HCT116 (cell line): ENCODE measurements at regions not wholly inside any gene's neighbourhood (a gene's known extent, or its start where the extent isn't known, plus 50 kb on each side); places are given as distances from the start of the nearest gene placed in this dataset.

ENCODE experiments used
- ATAC-seq: fragments of 200-7000 bp; cut with Tn5 transposase; 2 replicates; pipeline ENCODE4 v1.9.1; 2020; ENCODE audit warnings: mild to moderate bottlenecking, moderate library complexity
- BruUV-seq: library from RNA; stranded (reverse); fragments of 400-500 nt; replicated peaks from 2 replicates; lab custom pipeline; 2021; lab: Mats Ljungman, UMichigan
- CTCF ChIA-PET: fragments of 300-600 bp; sonication (Branson Sonifier 250); formaldehyde crosslinking; loops from one replicate; lab custom pipeline; 2021; ENCODE audit warnings: antibody characterized with exemption; lab: Charles Lee
- POLR2A ChIA-PET: fragments of 300-600, 350-600 bp; sonication (Branson Sonifier 250); formaldehyde crosslinking; loops from one replicate; lab custom pipeline; 2021; ENCODE audit warnings: antibody characterized with exemption; lab: Charles Lee
- RAD21 ChIA-PET, 2 experiments: fragments of 300-600 bp; sonication (Branson Sonifier 250); formaldehyde crosslinking; loops; one replicate each; lab custom pipeline; 2023; ENCODE audit warnings: low total read pairs in 2 of 2; ENCODE audit not compliant: uncharacterized antibody in 2 of 2, unreplicated experiment in 2 of 2, low non-redundant PET in 1 of 2; lab: Charles Lee
- DNase-seq: peaks from one replicate; pipeline ENCODE4 v3.0.0-alpha.2; 2010; ENCODE audit warnings: low read depth, low spot score
- H2AFZ ChIP-seq: fragments of 200-600 bp; shearing (Covaris generic), sonication (generic); 2 replicates; pipeline ENCODE4 v1.6.1; 2017; ENCODE audit warnings: low read depth, mixed run types, mixed read lengths, antibody characterized with exemption, low read length; ENCODE audit not compliant: poor library complexity, severe bottlenecking
- H3K27ac ChIP-seq: 2 replicates; pipeline ENCODE4 v1.5.1; 2012; ENCODE audit warnings: low read depth, low read length
- H3K27me3 ChIP-seq: fragments of 200-600 bp; sonication (generic); 2 replicates; pipeline ENCODE4 v1.6.1; 2016; ENCODE audit warnings: mixed run types, low read length, mixed read lengths; ENCODE audit not compliant: insufficient read depth
- H3K36me3 ChIP-seq, 2 experiments: fragments of 200-500 bp in 1 of 2; fragments of 200-600 bp in 1 of 2; sonication (Bioruptor generic) in 1 of 2; sonication (generic) in 1 of 2; 2 replicates each; pipeline versions ENCODE4 v1.5.1 to v1.6.1; 2014 to 2016; ENCODE audit warnings: low read length in 2 of 2, inconsistent platforms in 1 of 2, mixed read lengths in 1 of 2, mixed run types in 1 of 2; ENCODE audit not compliant: insufficient read depth in 2 of 2, control insufficient read depth in 1 of 2
- H3K4me1 ChIP-seq, 2 experiments: fragments of 200-600 bp in 1 of 2; sonication (generic) in 1 of 2; 2 replicates each; pipeline versions ENCODE4 v1.5.1 to v1.6.1; 2012 to 2017; ENCODE audit warnings: low read length in 2 of 2, inconsistent platforms in 1 of 2, mild to moderate bottlenecking in 1 of 2, mixed read lengths in 1 of 2, mixed run types in 1 of 2, moderate library complexity in 1 of 2; ENCODE audit not compliant: insufficient read depth in 2 of 2, control insufficient read depth in 1 of 2
- H3K4me2 ChIP-seq: fragments of 200-600 bp; sonication (generic); 2 replicates; pipeline ENCODE4 v1.6.1; 2017; ENCODE audit warnings: mixed run types, low read length, mixed read lengths
- H3K4me3 ChIP-seq, 2 experiments: fragments of 200-600 bp in 1 of 2; sonication (generic) in 1 of 2; replicated peaks in 1 of 2; 2 replicates each; pipeline ENCODE4 v1.5.1; 2011 to 2016; ENCODE audit warnings: low read length in 2 of 2, control low read depth in 1 of 2, low read depth in 1 of 2, mild to moderate bottlenecking in 1 of 2, mixed read lengths in 1 of 2, mixed run types in 1 of 2
- H3K79me2 ChIP-seq: fragments of 200-600 bp; sonication (generic); 2 replicates; pipeline ENCODE4 v1.6.1; 2017; ENCODE audit warnings: mild to moderate bottlenecking, mixed run types, low read length, moderate library complexity, mixed read lengths; ENCODE audit not compliant: insufficient read depth
- H3K9ac ChIP-seq: fragments of 200-600 bp; sonication (generic); 2 replicates; pipeline ENCODE4 v1.6.1; 2016; ENCODE audit warnings: low read length, mixed read lengths
- H3K9me2 ChIP-seq: fragments of 200-600 bp; sonication (generic), shearing (Covaris generic); 2 replicates; pipeline ENCODE4 v1.6.1; 2017; ENCODE audit warnings: mixed run types, mild to moderate bottlenecking, moderate library complexity; ENCODE audit not compliant: insufficient read depth
- H3K9me3 ChIP-seq, 2 experiments: fragments of 200-500 bp in 1 of 2; fragments of 200-600 bp in 1 of 2; sonication (Bioruptor generic) in 1 of 2; sonication (generic) in 1 of 2; 2 replicates each; pipeline ENCODE4 v1.6.1; 2014 to 2017; ENCODE audit warnings: low read length in 2 of 2, mixed read lengths in 2 of 2, inconsistent platforms in 1 of 2, low read depth in 1 of 2, mild to moderate bottlenecking in 1 of 2, mixed run types in 1 of 2, moderate library complexity in 1 of 2; ENCODE audit not compliant: control insufficient read depth in 1 of 2, insufficient read depth in 1 of 2
- H4K20me1 ChIP-seq: fragments of 200-600 bp; sonication (generic), shearing (Covaris generic); 2 replicates; pipeline ENCODE4 v1.6.1; 2017; ENCODE audit warnings: mixed run types, mild to moderate bottlenecking, moderate library complexity; ENCODE audit not compliant: insufficient read depth
- CBX3 ChIP-seq: IDR thresholded peaks from 2 replicates; pipeline ENCODE4 v1.6.1; 2012; ENCODE audit warnings: low read depth
- CEBPB ChIP-seq: IDR thresholded peaks from 2 replicates; pipeline ENCODE4 v1.6.1; 2012; ENCODE audit warnings: low read depth
- EZH2 ChIP-seq: fragments of 200-600 bp; sonication (generic); IDR thresholded peaks from 2 replicates; pipeline ENCODE4 v1.6.1; 2017; ENCODE audit warnings: antibody characterized with exemption, mixed run types
- FOSL1 ChIP-seq: IDR thresholded peaks from 2 replicates; pipeline ENCODE4 v1.6.1; 2012; ENCODE audit warnings: low read depth
- JUND ChIP-seq: IDR thresholded peaks from 2 replicates; pipeline ENCODE4 v1.6.1; 2012
- POLR2A ChIP-seq: IDR thresholded peaks from 2 replicates; pipeline ENCODE4 v1.7.0; 2011; ENCODE audit warnings: borderline replicate concordance; ENCODE audit not compliant: insufficient read depth, insufficient read length; ENCODE audit errors: extremely low read depth
- RAD21 ChIP-seq: IDR thresholded peaks from 2 replicates; pipeline ENCODE4 v1.6.1; 2012; ENCODE audit warnings: low read depth, mild to moderate bottlenecking
- SIN3A ChIP-seq: IDR thresholded peaks from 2 replicates; pipeline ENCODE4 v1.6.1; 2012; ENCODE audit warnings: low read depth
- SP1 ChIP-seq: IDR thresholded peaks from 2 replicates; pipeline ENCODE4 v1.6.1; 2012; ENCODE audit warnings: low read depth
- SRF ChIP-seq: IDR thresholded peaks from 2 replicates; pipeline ENCODE4 v1.6.1; 2012; ENCODE audit warnings: low read depth
- TCF7L2 ChIP-seq: IDR thresholded peaks from 2 replicates; pipeline ENCODE4 v1.7.0; 2011; ENCODE audit warnings: borderline replicate concordance, inconsistent platforms; ENCODE audit not compliant: insufficient read depth, insufficient read length; ENCODE audit errors: extremely low read depth
- ZFX ChIP-seq: fragments of 450-650 bp; IDR thresholded peaks from 2 replicates; pipeline ENCODE4 v1.6.1; 2017
- intact Hi-C: fragments of 100-400 bp; cut with micrococcal nuclease; formaldehyde crosslinking; loops from 2 replicates; pipeline ENCODE4 v1.10.0; 2022
- TF ChIP-seq, protein P1 (sequence below), 3 experiments: fragments of 200-600 bp in 1 of 3; sonication (generic) in 1 of 3; IDR thresholded peaks in 2 of 3; conservative IDR thresholded peaks in 1 of 3; 2 replicates each; pipeline ENCODE4 v1.5.1; 2012 to 2017; ENCODE audit warnings: low read depth in 2 of 3, low read length in 2 of 3, antibody characterized with exemption in 1 of 3, borderline replicate concordance in 1 of 3, control low read depth in 1 of 3, mild to moderate bottlenecking in 1 of 3, mixed read lengths in 1 of 3, mixed run types in 1 of 3, moderate library complexity in 1 of 3; ENCODE audit not compliant: insufficient read depth in 1 of 3
- TF ChIP-seq, protein P2 (sequence below): IDR thresholded peaks from 2 replicates; pipeline ENCODE4 v1.6.1; 2012
- TF ChIP-seq, protein P3 (sequence below): IDR thresholded peaks from 2 replicates; pipeline ENCODE4 v1.6.1; 2012; ENCODE audit warnings: low read depth

DNA sequence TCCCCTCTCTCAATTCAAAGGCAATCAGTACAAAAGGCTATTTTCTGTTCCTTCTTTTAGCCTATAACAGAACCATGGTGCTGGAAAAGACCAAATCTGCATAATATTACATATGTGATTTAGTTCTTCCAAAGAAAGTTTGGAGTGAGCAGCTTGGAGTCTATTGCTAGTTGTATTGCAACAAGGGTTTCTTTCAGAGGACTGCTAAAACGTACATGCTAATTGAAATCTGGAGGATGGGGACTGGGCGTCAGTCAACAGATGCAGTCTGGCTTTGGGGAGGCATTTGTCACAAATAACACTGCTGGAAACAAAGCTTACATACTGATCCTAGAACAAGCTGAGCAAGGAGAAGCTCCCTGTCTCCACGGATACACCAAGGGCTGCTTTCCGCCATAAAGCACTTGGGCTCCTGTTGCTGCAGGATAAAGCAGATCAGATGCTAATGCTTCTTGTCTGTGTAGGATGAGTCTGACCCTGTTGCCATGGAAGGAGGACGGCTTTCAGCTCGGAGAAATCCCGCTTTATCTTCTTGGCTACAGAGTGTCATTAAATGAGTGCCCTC, 883.5 kb downstream of the SORCS1 start:
- ChIA-PET POLR2A (no interaction called here), RAD21 (no interaction called here)

More for the DNA sequence above, 883.5 kb downstream of the SORCS1 start:
- no peak overlapping the region for H3K27ac ChIP-seq
- no peaks in the 10 kb centered on the region for H3K79me2 ChIP-seq
- H3K4me3 ChIP-seq = no peak overlapping the region
- intact Hi-C loops = no loop called here
- H4K20me1 ChIP-seq = no peaks in the 10 kb centered on the region
- no peak overlapping the region for H3K9ac ChIP-seq
- peaks cover 31 to 45% of the 10 kb centered on the region in 2 experiments; a peak in 3 of 4 replicates for H3K9me3 ChIP-seq
- no peaks in the 10 kb centered on the region for H3K9me2 ChIP-seq
- DNase-seq = no peak
- ATAC-seq = no peak
- H3K4me1 ChIP-seq = no peaks in the 10 kb centered on the region
- CTCF ChIA-PET = no interaction called here
- H3K4me2 ChIP-seq = no peak overlapping the region
- TF ChIP-seq CEBPB (no peak), FOSL1 (no peak), SP1 (no peak), POLR2A (no peak), SIN3A (no peak), TCF7L2 (no peak), JUND (no peak), CBX3 (no peak), RAD21 (no peak), SRF (no peak), ZFX (no peak), EZH2 (no peak)
- TF ChIP-seq, protein P1, sequence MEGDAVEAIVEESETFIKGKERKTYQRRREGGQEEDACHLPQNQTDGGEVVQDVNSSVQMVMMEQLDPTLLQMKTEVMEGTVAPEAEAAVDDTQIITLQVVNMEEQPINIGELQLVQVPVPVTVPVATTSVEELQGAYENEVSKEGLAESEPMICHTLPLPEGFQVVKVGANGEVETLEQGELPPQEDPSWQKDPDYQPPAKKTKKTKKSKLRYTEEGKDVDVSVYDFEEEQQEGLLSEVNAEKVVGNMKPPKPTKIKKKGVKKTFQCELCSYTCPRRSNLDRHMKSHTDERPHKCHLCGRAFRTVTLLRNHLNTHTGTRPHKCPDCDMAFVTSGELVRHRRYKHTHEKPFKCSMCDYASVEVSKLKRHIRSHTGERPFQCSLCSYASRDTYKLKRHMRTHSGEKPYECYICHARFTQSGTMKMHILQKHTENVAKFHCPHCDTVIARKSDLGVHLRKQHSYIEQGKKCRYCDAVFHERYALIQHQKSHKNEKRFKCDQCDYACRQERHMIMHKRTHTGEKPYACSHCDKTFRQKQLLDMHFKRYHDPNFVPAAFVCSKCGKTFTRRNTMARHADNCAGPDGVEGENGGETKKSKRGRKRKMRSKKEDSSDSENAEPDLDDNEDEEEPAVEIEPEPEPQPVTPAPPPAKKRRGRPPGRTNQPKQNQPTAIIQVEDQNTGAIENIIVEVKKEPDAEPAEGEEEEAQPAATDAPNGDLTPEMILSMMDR (IDR thresholded peaks at IDR 0.05 in 2 of 3, conservative IDR thresholded peaks at IDR 0.05 in 1 of 3; ENCODE audit: borderline replicate concordance in 1 of 3, insufficient read depth in 1 of 3, low read depth in 2 of 3, low read length in 2 of 3) = no peak
- TF ChIP-seq, protein P2, sequence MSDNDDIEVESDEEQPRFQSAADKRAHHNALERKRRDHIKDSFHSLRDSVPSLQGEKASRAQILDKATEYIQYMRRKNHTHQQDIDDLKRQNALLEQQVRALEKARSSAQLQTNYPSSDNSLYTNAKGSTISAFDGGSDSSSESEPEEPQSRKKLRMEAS = no peak
- TF ChIP-seq, protein P3, sequence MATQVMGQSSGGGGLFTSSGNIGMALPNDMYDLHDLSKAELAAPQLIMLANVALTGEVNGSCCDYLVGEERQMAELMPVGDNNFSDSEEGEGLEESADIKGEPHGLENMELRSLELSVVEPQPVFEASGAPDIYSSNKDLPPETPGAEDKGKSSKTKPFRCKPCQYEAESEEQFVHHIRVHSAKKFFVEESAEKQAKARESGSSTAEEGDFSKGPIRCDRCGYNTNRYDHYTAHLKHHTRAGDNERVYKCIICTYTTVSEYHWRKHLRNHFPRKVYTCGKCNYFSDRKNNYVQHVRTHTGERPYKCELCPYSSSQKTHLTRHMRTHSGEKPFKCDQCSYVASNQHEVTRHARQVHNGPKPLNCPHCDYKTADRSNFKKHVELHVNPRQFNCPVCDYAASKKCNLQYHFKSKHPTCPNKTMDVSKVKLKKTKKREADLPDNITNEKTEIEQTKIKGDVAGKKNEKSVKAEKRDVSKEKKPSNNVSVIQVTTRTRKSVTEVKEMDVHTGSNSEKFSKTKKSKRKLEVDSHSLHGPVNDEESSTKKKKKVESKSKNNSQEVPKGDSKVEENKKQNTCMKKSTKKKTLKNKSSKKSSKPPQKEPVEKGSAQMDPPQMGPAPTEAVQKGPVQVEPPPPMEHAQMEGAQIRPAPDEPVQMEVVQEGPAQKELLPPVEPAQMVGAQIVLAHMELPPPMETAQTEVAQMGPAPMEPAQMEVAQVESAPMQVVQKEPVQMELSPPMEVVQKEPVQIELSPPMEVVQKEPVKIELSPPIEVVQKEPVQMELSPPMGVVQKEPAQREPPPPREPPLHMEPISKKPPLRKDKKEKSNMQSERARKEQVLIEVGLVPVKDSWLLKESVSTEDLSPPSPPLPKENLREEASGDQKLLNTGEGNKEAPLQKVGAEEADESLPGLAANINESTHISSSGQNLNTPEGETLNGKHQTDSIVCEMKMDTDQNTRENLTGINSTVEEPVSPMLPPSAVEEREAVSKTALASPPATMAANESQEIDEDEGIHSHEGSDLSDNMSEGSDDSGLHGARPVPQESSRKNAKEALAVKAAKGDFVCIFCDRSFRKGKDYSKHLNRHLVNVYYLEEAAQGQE = no peak
- no peaks in the 10 kb centered on the region for H3K36me3 ChIP-seq
- H2AFZ ChIP-seq = no peak overlapping the region
- BruUV-seq = no TSS peak
- no peaks in the 10 kb centered on the region for H3K27me3 ChIP-seq
